Loucy (cell line): ENCODE measurements at regions not wholly inside any gene's neighbourhood (a gene's known extent, or its start where the extent isn't known, plus 50 kb on each side); places are given as distances from the start of the nearest gene placed in this dataset.

Experiments
- H2AFZ ChIP-seq: fragments of 200-600 bp; sonication (generic); 2 replicates; pipeline ENCODE4 v1.6.0; 2016; ENCODE audit warnings: antibody characterized with exemption, mild to moderate bottlenecking, low read length, moderate library complexity
- H3F3A ChIP-seq: fragments of 200-600 bp; 2 replicates; pipeline ENCODE4 v1.6.0; 2016; ENCODE audit warnings: antibody characterized with exemption, low read depth, mild to moderate bottlenecking
- H3K27me3 ChIP-seq: fragments of 200-600 bp; sonication (generic); 2 replicates; pipeline ENCODE4 v1.6.1; 2014; ENCODE audit warnings: low read length, mild to moderate bottlenecking; ENCODE audit not compliant: insufficient read depth, poor library complexity, severe bottlenecking
- H3K36me3 ChIP-seq: fragments of 200-600 bp; sonication (generic); 2 replicates; pipeline ENCODE4 v1.6.1; 2016; ENCODE audit warnings: low read length; ENCODE audit not compliant: insufficient read depth
- H3K4me1 ChIP-seq: fragments of 200-600 bp; sonication (generic); 2 replicates; pipeline ENCODE4 v1.5.1; 2014; ENCODE audit warnings: low read length, mild to moderate bottlenecking; ENCODE audit not compliant: insufficient read depth, poor library complexity, severe bottlenecking
- H3K4me2 ChIP-seq: fragments of 200-600 bp; sonication (generic); 2 replicates; pipeline ENCODE4 v1.6.0; 2014; ENCODE audit warnings: antibody characterized with exemption, low read length, low read depth, mild to moderate bottlenecking; ENCODE audit not compliant: poor library complexity, severe bottlenecking
- H3K4me3 ChIP-seq: fragments of 200-600 bp; sonication (generic); 2 replicates; pipeline ENCODE4 v1.5.1; 2014; ENCODE audit warnings: low read length, mild to moderate bottlenecking, mixed read lengths; ENCODE audit not compliant: poor library complexity, severe bottlenecking
- H3K79me2 ChIP-seq: fragments of 200-600 bp; sonication (generic); 2 replicates; pipeline ENCODE4 v1.6.1; 2014; ENCODE audit warnings: low read length; ENCODE audit not compliant: insufficient read depth
- H3K9ac ChIP-seq: fragments of 200-600 bp; sonication (generic); 2 replicates; pipeline ENCODE4 v1.6.0; 2014; ENCODE audit warnings: mild to moderate bottlenecking, low read depth, low read length, moderate library complexity; ENCODE audit not compliant: poor library complexity, severe bottlenecking
- H3K9me2 ChIP-seq: fragments of 200-600 bp; sonication (generic); replicated peaks from 2 replicates; pipeline ENCODE4 v1.6.1; 2016; ENCODE audit warnings: low read depth, low read length, mixed read lengths
- H3K9me3 ChIP-seq: fragments of 200-600 bp; sonication (generic); 2 replicates; pipeline ENCODE4 v1.6.1; 2014; ENCODE audit warnings: mild to moderate bottlenecking, antibody characterized with exemption, low read length, low read depth; ENCODE audit not compliant: insufficient read depth
- H4K20me1 ChIP-seq: fragments of 200-600 bp; sonication (generic); 2 replicates; pipeline ENCODE4 v1.6.0; 2014; ENCODE audit warnings: antibody characterized with exemption, low read length, mild to moderate bottlenecking; ENCODE audit not compliant: insufficient read depth, poor library complexity, severe bottlenecking
- EZH2phosphoT487 ChIP-seq: fragments of 200-600 bp; IDR thresholded peaks from 2 replicates; pipeline ENCODE4 v1.6.1; 2018; ENCODE audit warnings: antibody characterized with exemption, mild to moderate bottlenecking, moderate library complexity, borderline replicate concordance
- TF ChIP-seq, protein P1 (sequence below): fragments of 200-600 bp; sonication (generic); conservative IDR thresholded peaks from 2 replicates; pipeline ENCODE4 v1.5.1; 2014; ENCODE audit warnings: mild to moderate bottlenecking, antibody characterized with exemption, low read length

DNA sequence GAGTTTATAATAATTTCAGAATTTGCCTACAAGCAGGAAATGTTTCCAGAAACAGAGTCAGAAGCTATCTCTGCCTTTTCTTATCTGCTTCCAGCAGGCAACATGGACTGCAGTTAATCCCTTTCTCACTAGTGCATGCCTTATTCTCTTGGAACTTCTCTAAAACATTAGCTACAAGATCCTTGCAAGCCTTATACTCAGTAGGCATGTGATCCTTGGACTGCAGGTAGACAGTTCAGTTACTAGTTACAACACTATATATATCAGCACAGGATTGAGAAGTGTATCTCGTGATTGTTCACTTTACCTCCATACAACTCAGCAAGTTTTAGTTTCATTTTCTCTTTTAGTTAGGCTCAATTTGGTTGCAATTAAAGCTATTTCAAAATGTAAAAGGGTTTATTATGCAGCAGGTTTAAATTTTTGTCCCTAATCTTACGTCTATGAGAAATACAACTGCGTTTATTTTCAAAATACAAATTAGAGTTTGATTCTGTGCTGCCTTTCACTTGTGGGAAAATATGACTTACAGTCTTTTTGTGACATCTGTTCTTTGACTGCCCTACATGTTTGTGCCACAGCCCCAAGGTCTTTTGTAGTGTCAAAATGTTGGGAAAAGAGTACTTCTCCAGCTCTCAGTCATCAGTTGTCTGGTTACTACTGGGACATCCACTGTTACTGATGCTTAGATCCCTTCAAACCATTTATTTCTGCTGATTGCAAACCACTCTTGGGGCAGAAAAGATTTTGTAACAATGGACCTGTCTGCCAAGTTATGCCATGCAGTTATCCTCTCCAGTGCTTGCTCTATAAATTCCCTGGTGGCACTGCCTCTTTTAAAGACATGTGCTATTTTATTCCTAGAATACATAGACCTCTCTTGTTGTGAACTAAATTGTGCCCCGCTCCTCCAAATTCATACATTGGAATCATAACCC lies 709.0 kb upstream of the FOXG1 start:
- Histone ChIP-seq H3K79me2 (no peaks in the 10 kb centered on the region), H3K9me2 (no peaks in the 10 kb centered on the region), H3K4me2 (peak overlapping the region; percentile 35), H4K20me1 (no peaks in the 10 kb centered on the region), H3F3A (no peaks in the 10 kb centered on the region), H3K9me3 (0 out of 2 replicates have a peak, but pooled peaks cover 4% of the 10 kb centered on the region), H3K36me3 (no peaks in the 10 kb centered on the region), H3K4me1 (no peaks in the 10 kb centered on the region), H3K27me3 (no peaks in the 10 kb centered on the region), H3K9ac (no peak overlapping the region), H3K4me3 (peak overlapping the region; percentile 53), H2AFZ (peak overlapping the region; percentile 40; the same call in 1 of the 2 replicates)
- TF ChIP-seq, protein P1, sequence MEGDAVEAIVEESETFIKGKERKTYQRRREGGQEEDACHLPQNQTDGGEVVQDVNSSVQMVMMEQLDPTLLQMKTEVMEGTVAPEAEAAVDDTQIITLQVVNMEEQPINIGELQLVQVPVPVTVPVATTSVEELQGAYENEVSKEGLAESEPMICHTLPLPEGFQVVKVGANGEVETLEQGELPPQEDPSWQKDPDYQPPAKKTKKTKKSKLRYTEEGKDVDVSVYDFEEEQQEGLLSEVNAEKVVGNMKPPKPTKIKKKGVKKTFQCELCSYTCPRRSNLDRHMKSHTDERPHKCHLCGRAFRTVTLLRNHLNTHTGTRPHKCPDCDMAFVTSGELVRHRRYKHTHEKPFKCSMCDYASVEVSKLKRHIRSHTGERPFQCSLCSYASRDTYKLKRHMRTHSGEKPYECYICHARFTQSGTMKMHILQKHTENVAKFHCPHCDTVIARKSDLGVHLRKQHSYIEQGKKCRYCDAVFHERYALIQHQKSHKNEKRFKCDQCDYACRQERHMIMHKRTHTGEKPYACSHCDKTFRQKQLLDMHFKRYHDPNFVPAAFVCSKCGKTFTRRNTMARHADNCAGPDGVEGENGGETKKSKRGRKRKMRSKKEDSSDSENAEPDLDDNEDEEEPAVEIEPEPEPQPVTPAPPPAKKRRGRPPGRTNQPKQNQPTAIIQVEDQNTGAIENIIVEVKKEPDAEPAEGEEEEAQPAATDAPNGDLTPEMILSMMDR = no peak
- TF ChIP-seq EZH2phosphoT487 = no peak

DNA sequence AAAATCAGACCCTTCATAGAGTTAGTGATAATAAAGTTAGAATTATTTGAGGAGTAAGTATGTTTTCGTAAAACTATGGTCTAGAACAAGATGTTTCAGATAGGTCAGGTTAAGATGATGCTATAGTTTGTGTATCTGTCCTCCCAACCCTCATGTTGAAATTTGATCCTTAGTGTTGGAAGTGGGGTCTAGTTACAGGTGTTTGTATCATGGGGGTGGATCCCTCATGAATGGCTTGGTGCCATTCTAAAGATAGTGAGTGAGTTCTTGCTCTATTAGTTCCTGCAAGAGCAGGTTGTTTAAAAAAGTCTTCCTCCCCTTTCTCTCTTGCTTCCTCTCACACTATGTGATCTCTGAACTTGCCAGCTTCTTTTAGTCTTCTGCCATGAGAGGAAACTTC lies 707.3 kb upstream of the FOXG1 start:
- TF ChIP-seq, protein P1 = no peak
- TF ChIP-seq EZH2phosphoT487 = no peak
- H3K79me2 ChIP-seq = no peaks in the 10 kb centered on the region
- no peaks in the 10 kb centered on the region for H3K36me3 ChIP-seq
- H3K9me2 ChIP-seq = no peaks in the 10 kb centered on the region
- H3F3A ChIP-seq = no peaks in the 10 kb centered on the region
- no peak overlapping the region for H3K4me3 ChIP-seq
- H3K9me3 ChIP-seq = 0 out of 2 replicates have a peak, but pooled peaks cover 4% of the 10 kb centered on the region
- H3K27me3 ChIP-seq = no peaks in the 10 kb centered on the region
- no peak overlapping the region for H3K9ac ChIP-seq
- H4K20me1 ChIP-seq = no peaks in the 10 kb centered on the region
- H3K4me1 ChIP-seq = no peaks in the 10 kb centered on the region
- no peak overlapping the region for H3K4me2 ChIP-seq
- no peak overlapping the region for H2AFZ ChIP-seq

DNA sequence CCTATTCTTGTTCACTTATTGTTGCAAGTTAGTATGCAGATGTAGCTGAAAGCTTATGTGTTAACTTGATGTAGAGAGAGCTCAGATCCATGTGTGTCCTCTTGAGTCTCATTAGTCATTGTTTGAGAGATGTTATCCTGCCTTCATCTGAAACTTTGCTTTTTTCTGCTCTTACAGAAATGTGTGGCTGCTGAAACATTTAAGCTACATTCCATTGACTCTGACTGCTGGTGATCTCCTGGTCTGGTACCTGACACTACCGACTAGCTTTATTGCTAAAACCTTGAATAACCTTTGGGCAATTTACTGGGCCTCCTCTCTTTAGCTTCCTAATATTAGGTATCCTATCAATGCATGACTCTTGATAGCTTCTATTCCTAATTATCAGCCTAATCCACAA lies 705.6 kb upstream of the FOXG1 start:
- no peaks in the 10 kb centered on the region for H3K36me3 ChIP-seq
- H3K9ac ChIP-seq = no peak overlapping the region
- no peaks in the 10 kb centered on the region for H4K20me1 ChIP-seq
- no peak overlapping the region for H3K4me3 ChIP-seq
- no peaks in the 10 kb centered on the region for H3K9me3 ChIP-seq
- H3K79me2 ChIP-seq = no peaks in the 10 kb centered on the region
- H3K27me3 ChIP-seq = no peaks in the 10 kb centered on the region
- H3F3A ChIP-seq = no peaks in the 10 kb centered on the region
- H2AFZ ChIP-seq = no peak overlapping the region
- TF ChIP-seq EZH2phosphoT487 = no peak
- TF ChIP-seq, protein P1 = no peak
- no peaks in the 10 kb centered on the region for H3K4me1 ChIP-seq
- no peaks in the 10 kb centered on the region for H3K9me2 ChIP-seq
- no peak overlapping the region for H3K4me2 ChIP-seq
